Body of pancreas (tissue), 4 donors: ENCODE measurements at regions not wholly inside any gene's neighbourhood (a gene's known extent, or its start where the extent isn't known, plus 50 kb on each side); places are given as distances from the start of the nearest gene placed in this dataset.

Experiments used
- POLR2A ChIP-seq, 3 donors: fragments of 450-650 bp; IDR thresholded peaks; one replicate each; pipeline ENCODE4 v1.6.1; 2016; ENCODE audit warnings: antibody characterized with exemption in 3 of 3, mild to moderate bottlenecking in 2 of 3
- TF ChIP-seq, protein P1 (sequence below), 7 experiments: fragments of 450-650 bp in 4 of 7; fragments of 200-600 bp in 3 of 7; sonication (generic) in 3 of 7; IDR thresholded peaks; one replicate each; pipeline ENCODE4 v1.5.1; 2016 to 2019; ENCODE audit warnings: antibody characterized with exemption in 7 of 7

DNA sequence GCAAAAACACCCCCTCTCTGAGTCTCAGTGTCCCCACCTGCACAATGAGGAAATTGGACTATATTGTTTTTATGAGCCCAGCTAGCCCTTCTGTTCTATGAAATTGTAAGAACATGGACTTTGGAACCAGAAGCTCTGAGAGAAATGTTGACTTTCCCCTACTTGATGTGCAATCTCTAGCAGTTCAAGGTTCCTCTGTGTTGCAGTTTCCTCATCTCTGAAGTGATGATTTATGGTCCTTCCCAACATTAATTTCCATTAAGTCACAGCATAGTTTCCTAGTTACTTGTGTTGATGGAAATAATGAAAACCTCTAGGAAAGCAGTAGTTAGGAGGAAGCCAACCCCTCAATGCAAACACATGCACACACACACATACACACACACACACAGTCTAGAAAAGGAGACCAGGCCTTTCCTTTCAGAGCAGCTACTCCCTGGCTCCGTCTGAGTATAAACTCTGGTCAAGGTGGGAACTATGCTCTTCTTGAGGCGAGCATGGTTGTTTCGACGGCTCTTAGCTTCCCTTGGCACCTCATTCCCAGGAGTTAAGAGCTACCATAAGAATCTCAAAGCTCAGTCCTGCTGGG lies 518.4 kb downstream of the SOX6 start:
- TF ChIP-seq, protein P1, sequence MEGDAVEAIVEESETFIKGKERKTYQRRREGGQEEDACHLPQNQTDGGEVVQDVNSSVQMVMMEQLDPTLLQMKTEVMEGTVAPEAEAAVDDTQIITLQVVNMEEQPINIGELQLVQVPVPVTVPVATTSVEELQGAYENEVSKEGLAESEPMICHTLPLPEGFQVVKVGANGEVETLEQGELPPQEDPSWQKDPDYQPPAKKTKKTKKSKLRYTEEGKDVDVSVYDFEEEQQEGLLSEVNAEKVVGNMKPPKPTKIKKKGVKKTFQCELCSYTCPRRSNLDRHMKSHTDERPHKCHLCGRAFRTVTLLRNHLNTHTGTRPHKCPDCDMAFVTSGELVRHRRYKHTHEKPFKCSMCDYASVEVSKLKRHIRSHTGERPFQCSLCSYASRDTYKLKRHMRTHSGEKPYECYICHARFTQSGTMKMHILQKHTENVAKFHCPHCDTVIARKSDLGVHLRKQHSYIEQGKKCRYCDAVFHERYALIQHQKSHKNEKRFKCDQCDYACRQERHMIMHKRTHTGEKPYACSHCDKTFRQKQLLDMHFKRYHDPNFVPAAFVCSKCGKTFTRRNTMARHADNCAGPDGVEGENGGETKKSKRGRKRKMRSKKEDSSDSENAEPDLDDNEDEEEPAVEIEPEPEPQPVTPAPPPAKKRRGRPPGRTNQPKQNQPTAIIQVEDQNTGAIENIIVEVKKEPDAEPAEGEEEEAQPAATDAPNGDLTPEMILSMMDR (IDR thresholded peaks at IDR 0.05): no peak
- no peak for TF ChIP-seq POLR2A (IDR thresholded peaks at IDR 0.05)
